Left colon (tissue), 2 donors: ENCODE measurements at regions not wholly inside any gene's neighbourhood (a gene's known extent, or its start where the extent isn't known, plus 50 kb on each side); places are given as distances from the start of the nearest gene placed in this dataset.
"Not testable (repeated sequence)": the region's sequence is repeated elsewhere in the genome, so short reads cannot be mapped to it uniquely, and the experiment has no call there.

ENCODE experiments used
- ATAC-seq: fragments of 200-7000 bp; cut with Tn5 transposase; one replicate; pipeline ENCODE4 v1.9.1; 2020; ENCODE audit warnings: mild to moderate bottlenecking, moderate library complexity
- DNase-seq, 2 donors: peaks; one replicate each; pipeline ENCODE4 v3.0.0-alpha.2; 2020
- intact Hi-C, 2 donors: fragments of 100-400 bp; cut with DNase I in 1 of 2; cut with micrococcal nuclease in 1 of 2; formaldehyde crosslinking; loops; one replicate each; pipeline versions ENCODE4 v1.11.2 to v1.14.0; 2022; cut with DNase I, micrococcal nuclease
- donor health status: DM: no; HTN: no; CAD: no.
- donor health status: DM: yes; HTN: yes; CAD: no.

DNA sequence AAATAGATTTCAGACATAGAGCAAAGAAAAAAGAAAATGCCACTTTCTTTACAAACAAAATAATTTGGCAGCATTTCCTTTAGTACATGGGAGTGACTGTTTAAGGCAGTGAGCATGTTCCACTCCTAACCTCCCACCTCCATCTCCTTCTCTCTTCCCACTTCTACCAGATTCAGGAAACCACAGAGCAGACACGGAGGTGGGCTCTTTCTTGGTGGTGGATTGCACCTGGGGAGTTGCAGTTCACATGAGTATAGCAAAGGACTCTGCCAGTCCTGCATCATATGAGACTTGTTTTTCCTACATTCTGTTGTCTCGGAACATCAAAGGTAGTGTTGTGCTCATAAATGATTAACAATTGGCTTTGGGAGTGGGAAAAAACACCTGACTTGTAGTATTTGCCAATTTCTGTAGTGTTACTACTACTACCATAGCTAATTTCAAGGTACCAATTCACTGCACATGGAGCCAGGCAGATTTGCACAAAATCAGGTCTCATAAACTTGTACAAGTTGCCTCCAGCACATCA lies 137.2 kb downstream of the SPP2 start:
- ATAC-seq (no peak), DNase-seq (no peak)
- intact Hi-C loops: no loop called here

GRCh38 chr2:234181121-234181520 lies 130.6 kb downstream of the SPP2 start:
- intact Hi-C loops: no loop called here
- ATAC-seq (no peak), DNase-seq (no peak)

DNA sequence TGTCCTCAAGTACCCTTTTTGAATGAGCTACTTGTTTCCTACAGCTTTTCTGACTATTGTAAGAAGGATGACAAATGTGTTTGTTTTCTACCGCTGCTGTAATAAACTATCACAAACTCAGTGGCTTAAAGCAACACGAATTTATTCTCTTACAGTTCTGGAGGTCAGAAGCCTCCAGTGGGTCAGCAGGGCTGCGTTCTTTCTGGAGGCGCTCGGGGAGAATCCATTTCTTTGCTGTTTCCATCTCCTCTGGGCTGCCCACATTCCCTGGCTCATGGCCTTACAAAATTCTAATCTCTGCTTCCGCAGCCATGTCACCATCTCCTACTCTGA lies 128.5 kb downstream of the SPP2 start:
- DNase-seq (no peak), ATAC-seq (no peak)
- intact Hi-C loops: no loop called here

GRCh38 chr2:234178330-234179030 lies 128.0 kb downstream of the SPP2 start:
- DNase-seq: no peak
- no peak for ATAC-seq

DNA sequence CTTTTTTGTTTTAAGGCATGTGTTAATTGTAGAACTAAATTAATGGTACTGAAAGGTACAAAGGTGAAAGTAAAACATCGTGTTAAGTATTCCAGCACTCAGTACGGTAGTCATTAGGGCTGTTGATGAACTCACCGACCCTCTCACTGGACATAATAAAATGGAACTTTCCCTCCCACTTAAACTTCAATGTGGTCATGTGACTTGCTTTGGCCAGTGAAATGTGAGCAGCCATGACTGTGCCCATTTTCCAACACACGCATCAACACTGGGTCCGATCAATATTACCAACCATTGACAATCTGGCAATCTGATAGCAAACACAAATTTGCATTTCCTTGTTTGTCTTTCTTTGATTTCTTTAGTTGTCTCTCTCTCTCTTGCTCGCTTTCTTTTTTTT lies 125.1 kb downstream of the SPP2 start:
- intact Hi-C loops: no loop called here
- ATAC-seq: no peak

More at GRCh38 chr2:234178330-234179030, 128.0 kb downstream of the SPP2 start:
- intact Hi-C loops: no loop called here

DNA sequence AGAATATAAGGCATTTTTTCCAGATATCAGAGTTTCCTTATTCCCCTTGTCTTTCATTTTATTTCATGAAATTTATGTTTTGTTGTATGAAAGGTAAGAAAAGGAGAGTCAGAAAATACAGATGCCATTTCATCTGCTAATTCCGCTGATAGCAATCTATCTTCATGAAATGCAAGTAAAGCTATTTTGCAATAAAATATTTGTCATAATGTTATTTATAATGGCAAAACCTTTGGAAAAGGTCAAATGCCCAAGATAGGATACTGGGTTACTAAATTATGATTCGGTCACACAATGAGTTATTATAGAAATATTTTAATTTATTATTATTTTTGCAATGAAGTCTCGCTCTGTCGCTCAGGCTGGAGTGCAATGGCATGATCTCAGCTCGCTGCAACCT lies 124.2 kb downstream of the SPP2 start:
- no peak for ATAC-seq
- intact Hi-C loops: no loop called here
- no peak for DNase-seq

More for the DNA sequence above, 125.1 kb downstream of the SPP2 start:
- DNase-seq: no peak

DNA sequence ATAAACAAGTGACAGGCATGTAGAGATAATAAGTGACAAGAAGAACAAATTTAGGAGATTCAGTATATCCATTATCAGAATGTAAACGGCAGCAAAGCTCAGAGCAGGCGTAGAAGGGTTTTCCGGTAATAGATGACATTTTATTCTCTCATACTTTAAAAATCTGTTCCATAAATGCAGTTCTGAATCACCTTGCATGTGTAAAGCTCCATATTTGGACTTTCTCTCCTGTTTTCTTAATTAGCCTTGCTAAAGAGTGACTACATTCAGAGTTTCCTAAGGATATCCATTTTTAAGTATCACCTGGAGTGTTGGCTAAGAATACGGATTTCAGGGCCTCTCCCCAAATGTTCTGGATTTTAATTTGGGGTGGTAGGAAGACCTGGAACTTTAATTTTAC lies 122.0 kb downstream of the SPP2 start:
- DNase-seq: no peak
- intact Hi-C loops: no loop called here
- ATAC-seq: no peak

GRCh38 chr2:234172066-234172465 lies 121.6 kb downstream of the SPP2 start:
- no peak for ATAC-seq
- no peak for DNase-seq

GRCh38 chr2:234171666-234172065 lies 121.2 kb downstream of the SPP2 start:
- intact Hi-C loops: no loop called here
- DNase-seq (no peak), ATAC-seq (no peak)

More at GRCh38 chr2:234172066-234172465, 121.6 kb downstream of the SPP2 start:
- intact Hi-C loops: no loop called here

DNA sequence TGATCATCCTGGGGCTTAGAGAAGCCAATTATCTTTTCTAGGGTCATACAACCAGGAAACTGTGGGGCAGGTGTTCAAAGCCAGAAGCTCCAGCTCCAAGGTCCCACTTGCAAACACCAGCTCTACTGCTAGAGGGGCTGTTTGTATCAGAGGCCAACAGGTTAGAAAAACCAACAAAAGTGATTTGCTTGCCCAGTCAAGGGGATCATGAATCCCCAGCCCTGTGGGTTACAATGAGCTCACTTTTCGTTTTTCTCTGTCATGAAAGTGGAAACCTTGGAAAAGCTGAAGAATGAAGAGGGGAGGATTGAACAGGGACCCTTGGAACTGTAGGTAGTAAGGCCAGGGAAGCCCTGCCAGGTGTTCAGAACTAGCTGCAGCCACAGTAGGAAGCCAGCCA lies 119.2 kb downstream of the SPP2 start:
- intact Hi-C loops: no loop called here
- no peak for ATAC-seq
- DNase-seq: no peak

GRCh38 chr2:234168605-234169570 lies 118.4 kb downstream of the SPP2 start:
- intact Hi-C loops, DNase-seq, ATAC-seq: not testable (repeated sequence)

DNA sequence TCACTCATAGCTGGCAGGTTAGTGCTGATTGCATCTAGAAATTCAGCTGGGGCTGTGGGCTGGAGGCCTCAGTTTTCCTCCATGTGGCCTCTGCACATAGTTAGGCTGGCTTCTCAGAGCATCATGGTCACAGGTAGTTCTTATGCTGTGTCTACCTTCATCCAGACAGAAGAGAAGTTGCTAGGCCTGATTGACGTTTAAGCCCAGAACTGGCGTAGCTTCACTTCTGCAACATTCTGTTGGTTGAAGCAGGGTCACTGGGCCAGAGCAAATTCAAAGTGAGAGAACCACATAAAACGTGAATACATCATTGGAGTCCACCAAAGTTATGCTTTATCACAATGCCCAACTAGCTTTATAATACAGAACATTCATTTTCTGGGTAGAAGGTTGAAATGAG lies 116.0 kb downstream of the SPP2 start:
- no peak for ATAC-seq
- no peak for DNase-seq
- intact Hi-C loops: no loop called here

DNA sequence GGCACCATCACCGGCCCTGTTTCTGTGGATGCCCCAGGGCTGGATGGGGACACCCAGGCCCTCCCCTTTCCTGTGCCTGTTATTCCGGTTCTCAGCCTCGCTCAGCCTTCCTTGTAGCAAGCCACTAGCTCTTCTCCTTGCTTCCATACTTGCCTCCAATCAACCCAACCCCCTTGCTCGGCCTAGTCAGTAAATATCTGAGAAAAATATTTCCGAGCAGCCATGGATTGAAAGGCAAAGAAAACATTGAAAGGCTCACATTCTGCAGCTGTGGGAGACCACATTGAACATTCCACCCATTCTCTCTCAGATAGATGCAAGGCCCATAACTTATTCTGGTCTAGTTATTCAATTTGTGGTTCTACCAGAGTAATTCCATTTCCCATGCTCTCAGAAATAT lies 114.9 kb downstream of the SPP2 start:
- no peak for DNase-seq
- intact Hi-C loops: no loop called here
- ATAC-seq: no peak

DNA sequence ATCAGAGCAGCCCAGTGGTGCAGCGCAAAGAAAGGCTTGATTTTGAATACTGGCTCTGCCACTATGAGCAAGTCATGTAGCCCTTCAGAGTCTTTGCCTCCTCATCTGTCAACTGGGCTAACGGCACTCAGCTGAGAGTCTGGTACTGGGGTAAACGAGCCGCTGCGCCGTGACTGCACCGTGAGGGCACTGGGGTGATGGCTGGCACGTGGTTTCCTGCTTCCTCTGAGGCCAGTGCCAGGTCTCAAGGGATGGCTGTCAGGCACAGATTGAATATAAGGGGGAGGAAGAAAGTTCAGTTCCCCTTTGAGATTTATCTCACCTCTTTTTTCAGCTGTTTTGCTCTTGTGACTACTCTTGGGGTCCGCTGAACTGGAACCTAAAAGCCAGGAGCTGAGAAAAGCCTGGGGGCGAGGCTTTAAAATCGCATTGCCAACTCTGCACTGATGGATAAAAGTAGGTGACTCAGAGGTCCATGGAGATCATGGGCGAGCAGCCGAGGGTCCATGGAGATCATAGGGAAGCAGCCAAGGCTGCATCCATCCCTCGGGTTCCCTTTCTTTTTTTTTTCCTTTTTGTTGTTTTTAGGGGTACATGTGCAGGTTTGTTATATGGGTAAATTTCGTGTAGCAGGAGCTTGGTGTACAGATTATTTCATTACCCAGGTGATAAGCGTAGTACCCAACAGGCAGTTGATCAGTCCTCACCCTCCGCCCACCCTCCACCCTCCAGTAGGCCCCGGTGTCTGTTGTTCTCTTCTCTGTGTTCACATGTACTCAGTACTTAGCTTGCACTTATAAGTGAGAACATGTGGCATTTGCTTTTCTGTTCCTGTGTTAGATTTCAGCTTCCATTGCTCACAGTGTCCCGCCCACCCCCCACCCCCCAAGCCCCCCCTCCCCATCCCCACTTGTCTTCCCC lies 114.3 kb downstream of the SPP2 start:
- DNase-seq (peak in 1 of 2 donors; percentile 37), ATAC-seq (no peak)
- intact Hi-C loops: no loop called here

DNA sequence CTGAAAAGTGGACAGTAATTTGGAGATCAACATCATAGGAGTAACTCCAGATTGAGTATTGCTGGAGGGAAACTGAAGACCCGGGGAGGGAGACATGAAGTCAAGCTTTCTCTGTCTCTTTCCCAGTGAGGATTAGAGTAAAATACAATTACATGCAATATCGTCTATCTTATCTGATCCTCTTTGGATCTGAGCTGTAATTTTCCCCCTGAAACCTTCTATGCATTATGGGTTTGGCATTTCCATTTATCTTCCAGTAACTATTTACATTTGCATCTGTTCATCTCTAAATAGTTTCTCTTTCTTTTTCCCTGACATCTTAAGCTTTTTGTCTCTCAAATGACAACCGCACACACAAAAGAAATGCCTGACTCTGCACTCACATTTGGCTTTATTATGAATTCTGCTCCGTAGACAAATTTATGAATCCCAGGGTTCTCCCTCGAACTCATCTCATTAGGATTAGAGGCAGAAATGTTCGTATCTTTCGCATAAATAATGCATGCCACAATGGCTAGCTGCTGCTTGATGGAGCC lies 113.1 kb downstream of the SPP2 start:
- DNase-seq (no peak), ATAC-seq (no peak)
- intact Hi-C loops: no loop called here

GRCh38 chr2:234162861-234163260 lies 112.4 kb downstream of the SPP2 start:
- intact Hi-C loops: no loop called here
- ATAC-seq (no peak), DNase-seq (no peak)

DNA sequence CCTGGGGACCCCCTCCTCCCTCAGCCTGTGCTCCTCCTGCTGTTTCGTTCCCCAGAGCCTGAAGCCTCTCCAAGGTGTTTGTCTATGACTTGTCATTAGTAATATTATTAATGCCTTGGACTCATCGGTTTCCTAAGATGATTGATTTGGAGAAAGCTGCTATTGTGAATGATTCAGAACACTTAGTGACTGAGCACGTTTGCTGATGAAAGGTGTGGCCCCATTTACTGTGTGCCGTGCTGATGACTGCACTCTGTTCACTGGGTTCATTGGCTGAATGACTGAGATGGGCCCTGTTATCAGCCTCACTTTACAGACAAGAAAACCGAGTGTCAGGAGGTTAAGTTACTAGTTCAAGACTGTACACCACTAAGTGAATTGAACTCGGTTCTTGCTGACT lies 111.4 kb downstream of the SPP2 start:
- no peak for ATAC-seq
- intact Hi-C loops: no loop called here
- DNase-seq: no peak

GRCh38 chr2:234158812-234159211 lies 108.3 kb downstream of the SPP2 start:
- intact Hi-C loops: no loop called here
- no peak for DNase-seq
- no peak for ATAC-seq
